NCI-H2107 treated with DMSO at 0.1 percent for 48 hours (cell line): ENCODE measurements at regions not wholly inside any gene's neighbourhood (a gene's known extent, or its start where the extent isn't known, plus 50 kb on each side); places are given as distances from the start of the nearest gene placed in this dataset.

Source experiments
- DNase-seq: peaks from one replicate; lab custom pipeline; 2025; ENCODE audit not compliant: unreplicated experiment; lab: John Stamatoyannopoulos, UW

GRCh38 chr1:58909914-58910681 is 126.3 kb upstream of the JUN start:
- peak; percentile 34 for DNase-seq

- DNase-seq, result peak; percentile 80
These were observed 128.1 kb upstream of the JUN start for GRCh38 chr1:58911841-58912499.

GRCh38 chr1:58914925-58915324 is 131.1 kb upstream of the JUN start:
- no peak for DNase-seq

- no peak for DNase-seq
These were observed 133.6 kb upstream of the JUN start for GRCh38 chr1:58917436-58917835.

- DNase-seq, result no peak
These were observed 135.5 kb upstream of the JUN start for GRCh38 chr1:58919226-58919958.

GRCh38 chr1:58919959-58920321 is 136.1 kb upstream of the JUN start:
- DNase-seq, result no peak

- DNase-seq, result no peak
These were observed 137.5 kb upstream of the JUN start for GRCh38 chr1:58921342-58921741.

- no peak for DNase-seq
These were observed 137.9 kb upstream of the JUN start for GRCh38 chr1:58921751-58922150.

GRCh38 chr1:58922302-58923089 is 138.6 kb upstream of the JUN start:
- DNase-seq, result no peak

- DNase-seq, result no peak
These were observed 139.2 kb upstream of the JUN start for GRCh38 chr1:58923090-58923470.

- no peak for DNase-seq
These were observed 140.2 kb upstream of the JUN start for GRCh38 chr1:58924016-58924565.

- no peak for DNase-seq
These were observed 141.0 kb upstream of the JUN start for GRCh38 chr1:58924821-58925220.

- DNase-seq, result no peak
These were observed 141.4 kb upstream of the JUN start for GRCh38 chr1:58925247-58925646.

- DNase-seq, result no peak
These were observed 142.3 kb upstream of the JUN start for GRCh38 chr1:58926152-58926551.

- DNase-seq, result peak; percentile 84
These were observed 143.3 kb upstream of the JUN start for GRCh38 chr1:58927041-58927721.

GRCh38 chr1:58927722-58928085 is 143.9 kb upstream of the JUN start:
- no peak for DNase-seq

- no peak for DNase-seq
These were observed 144.7 kb upstream of the JUN start for GRCh38 chr1:58928514-58928913.

GRCh38 chr1:58929671-58930325 is 146.0 kb upstream of the JUN start:
- no peak for DNase-seq

- no peak for DNase-seq
These were observed 147.2 kb upstream of the JUN start for GRCh38 chr1:58931024-58931423.

GRCh38 chr1:58931756-58932155 is 147.9 kb upstream of the JUN start:
- no peak for DNase-seq
